HPDE6-E6E7 (cell line): ENCODE measurements at regions not wholly inside any gene's neighbourhood (a gene's known extent, or its start where the extent isn't known, plus 50 kb on each side); places are given as distances from the start of the nearest gene placed in this dataset.
"Not testable (repeated sequence)": the region's sequence is repeated elsewhere in the genome, so short reads cannot be mapped to it uniquely, and the experiment has no call there.

Source experiments
- DNase-seq: peaks from one replicate; pipeline ENCODE4 v3.0.0; 2011; ENCODE audit warnings: missing footprints; ENCODE audit errors: extremely low spot score

DNA sequence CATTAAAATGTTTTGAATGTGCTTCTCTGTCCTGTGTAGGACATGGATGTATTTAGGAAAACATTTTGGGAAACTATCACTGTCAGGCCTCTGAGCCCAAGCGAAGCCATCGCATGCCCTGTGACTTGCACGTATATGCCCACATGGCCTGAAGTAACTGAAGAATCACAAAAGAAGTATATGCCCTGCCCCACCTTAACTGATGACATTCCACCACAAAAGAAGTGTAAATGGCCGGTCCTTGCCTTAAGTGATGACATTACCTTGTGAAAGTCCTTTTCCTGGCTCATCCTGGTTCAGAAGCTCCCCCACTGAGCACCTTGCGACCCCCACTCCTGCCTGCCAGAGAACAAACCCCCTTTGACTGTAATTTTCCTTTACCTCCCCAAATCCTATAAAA, 191.1 kb upstream of the MEIS1 start:
- DNase-seq = not testable (repeated sequence)

DNA sequence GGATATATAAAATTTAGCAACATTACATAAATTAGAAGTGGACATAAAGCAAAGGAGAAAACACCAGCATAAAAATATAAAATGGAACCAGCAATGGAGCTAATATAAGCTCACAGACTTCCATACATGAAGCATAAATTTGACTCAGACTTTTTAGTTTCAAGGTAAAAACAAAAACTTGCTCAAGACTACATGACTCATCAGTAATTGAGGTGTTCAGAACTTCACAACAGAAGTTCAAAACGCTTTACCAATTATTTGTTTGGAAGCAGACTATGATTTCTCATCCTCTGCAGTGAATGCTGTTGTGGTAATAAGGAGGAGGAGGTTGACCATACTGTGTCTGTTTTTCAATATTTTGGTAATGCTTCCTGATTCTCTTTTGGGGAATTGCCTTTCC, 192.0 kb upstream of the MEIS1 start:
- DNase-seq = not testable (repeated sequence)

DNA sequence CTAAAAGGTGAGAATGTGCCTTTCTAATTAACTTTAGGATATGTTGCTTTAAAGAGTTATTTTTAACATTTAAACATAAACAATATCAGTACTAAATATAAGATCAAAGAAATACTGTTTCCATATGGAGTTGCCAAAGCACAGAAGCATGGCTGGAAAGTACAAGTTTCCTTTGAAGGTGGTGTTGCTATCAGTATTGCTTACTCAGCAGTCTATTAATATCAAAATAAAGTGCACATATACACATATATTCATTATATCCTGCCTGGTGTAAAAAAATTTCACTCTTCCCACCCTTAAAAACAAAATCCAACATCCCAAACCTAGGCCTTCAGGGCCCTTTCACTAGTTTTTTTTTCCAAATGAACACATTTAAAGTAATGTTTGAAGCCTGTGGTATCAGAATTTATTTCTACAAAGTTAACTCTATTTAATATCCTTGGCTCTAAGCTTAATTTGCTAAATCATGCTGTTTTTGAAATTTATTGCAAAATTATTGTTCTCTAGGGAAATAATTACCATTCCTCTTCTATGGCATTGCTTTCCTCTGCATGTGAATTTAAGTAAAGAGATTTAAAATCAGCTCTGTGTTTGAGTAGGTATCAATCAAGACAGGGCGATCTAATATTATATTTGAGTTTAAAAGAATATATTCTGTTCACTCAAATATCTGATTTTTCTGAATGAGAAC, 192.7 kb upstream of the MEIS1 start:
- DNase-seq = no peak

- no peak for DNase-seq
These were observed 194.6 kb upstream of the MEIS1 start for GRCh38 chr2:66240286-66240685.

GRCh38 chr2:66239655-66240054, 195.3 kb upstream of the MEIS1 start:
- no peak for DNase-seq

- no peak for DNase-seq
These were observed 197.0 kb upstream of the MEIS1 start for GRCh38 chr2:66237803-66238379.

DNA sequence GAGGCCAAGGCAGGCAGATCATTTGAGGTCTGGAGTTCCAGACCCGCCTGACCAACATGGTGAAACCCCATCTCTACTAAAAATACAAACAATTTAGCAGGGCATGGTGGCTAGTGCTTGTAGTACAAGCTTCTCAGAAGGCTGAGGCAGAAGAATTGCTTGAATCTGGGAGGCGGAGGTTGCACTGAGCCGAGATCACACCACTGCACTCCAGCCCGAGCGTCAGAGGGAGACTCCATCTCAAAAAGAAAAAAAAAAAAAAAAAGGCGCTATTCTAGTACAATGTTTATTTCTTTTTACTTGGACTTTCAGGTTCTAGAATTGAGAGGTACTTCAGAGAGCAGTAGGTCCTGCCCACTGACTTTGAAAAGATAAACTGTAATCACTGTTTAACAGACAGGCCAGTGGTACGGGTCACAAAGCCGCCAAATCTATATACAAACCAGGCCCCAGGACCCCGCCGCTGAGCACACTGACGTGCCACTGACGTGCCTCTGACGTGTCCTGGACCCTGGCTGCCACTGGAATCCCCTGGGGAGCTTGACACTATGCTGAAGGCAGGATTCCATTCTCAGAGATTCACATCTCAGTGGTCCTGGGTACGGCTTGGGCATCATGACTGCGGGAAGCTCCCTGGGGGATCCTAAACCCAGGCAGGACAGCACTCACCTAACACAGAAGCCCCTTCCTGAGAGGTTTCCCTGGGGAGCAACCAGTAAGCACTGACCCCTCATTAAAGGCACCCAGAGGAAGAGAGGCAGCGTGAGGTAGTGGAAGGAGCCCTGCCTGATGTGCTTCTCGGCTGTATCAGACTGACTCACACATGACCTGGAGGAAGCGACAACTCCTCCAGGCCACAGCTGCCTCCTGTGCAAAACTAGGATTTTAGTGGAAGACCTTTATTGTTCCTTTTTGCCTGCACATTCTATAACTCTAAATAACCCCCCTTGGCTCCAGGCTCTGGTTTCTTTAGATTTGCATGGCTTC, 197.8 kb upstream of the MEIS1 start:
- DNase-seq = no peak

GRCh38 chr2:66236067-66236685, 198.7 kb upstream of the MEIS1 start:
- DNase-seq = no peak

GRCh38 chr2:66235428-66235827, 199.5 kb upstream of the MEIS1 start:
- DNase-seq = no peak

GRCh38 chr2:66233981-66234380, 200.9 kb upstream of the MEIS1 start:
- no peak for DNase-seq

- no peak for DNase-seq
These were observed 206.8 kb upstream of the MEIS1 start for GRCh38 chr2:66228128-66228547.

- DNase-seq = no peak
These were observed 217.8 kb upstream of the MEIS1 start for GRCh38 chr2:66217039-66217585.

- DNase-seq = no peak
These were observed 222.2 kb upstream of the MEIS1 start for GRCh38 chr2:66212749-66213148.

- no peak for DNase-seq
These were observed 232.3 kb upstream of the MEIS1 start for GRCh38 chr2:66202586-66202985.

DNA sequence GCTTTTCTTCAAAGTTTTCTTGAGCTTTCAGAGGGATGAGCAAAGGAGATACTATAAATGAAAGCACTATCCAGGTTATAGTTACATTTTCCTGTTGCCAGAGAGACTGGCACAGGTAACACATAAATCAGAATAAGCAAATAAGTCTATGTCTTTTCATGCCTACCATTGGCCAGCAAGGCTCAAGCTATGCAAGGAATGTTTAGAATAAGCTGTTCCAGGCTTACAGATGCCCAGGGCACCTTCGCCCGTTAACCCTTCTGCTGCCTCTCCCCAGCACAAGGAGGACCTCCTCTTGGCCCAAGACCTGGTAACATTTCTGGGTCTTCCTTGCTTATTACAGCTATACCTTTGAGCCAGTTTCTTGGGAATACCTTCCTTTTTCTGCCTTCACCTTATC, 233.7 kb upstream of the MEIS1 start:
- no peak for DNase-seq

DNA sequence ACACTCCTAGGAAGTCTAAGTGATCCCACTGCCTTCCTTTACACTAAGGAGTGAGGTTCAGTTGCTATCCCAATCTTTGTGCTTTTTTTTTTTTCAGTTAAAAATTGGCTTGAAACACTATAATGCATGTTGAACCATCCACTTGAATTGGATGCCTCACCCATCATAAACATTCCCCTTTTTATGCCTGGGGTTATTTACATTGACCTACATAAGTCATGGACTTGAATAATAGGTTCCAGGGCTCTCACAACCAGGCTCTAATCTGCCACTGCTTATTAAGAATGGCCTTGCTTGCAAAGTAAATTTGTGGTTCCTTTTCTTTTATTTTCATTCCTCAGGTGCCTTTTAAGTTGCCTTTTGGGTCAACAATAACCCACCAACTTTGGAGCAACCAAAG, 236.1 kb upstream of the MEIS1 start:
- DNase-seq = no peak

GRCh38 chr2:66192888-66193287, 242.0 kb upstream of the MEIS1 start:
- DNase-seq = no peak

DNA sequence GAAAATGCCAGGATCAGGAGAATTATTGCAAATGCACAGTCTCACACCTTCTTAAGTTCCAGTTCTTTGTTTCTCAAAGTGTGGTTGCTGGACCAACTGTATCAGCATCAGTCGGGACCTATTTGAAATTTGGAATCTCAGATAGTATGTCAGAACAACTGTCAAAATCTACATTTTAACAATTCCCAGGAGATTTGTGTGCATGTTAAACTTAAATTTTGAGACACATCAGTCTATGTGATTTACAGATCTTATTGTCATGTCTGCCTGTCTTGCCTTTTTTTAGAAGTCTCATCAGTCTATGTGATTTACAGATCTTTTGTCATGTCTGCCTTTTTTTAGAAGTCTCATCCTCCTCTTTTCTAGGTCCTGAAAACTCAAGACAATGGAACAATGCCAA, 243.6 kb upstream of the MEIS1 start:
- no peak for DNase-seq

DNA sequence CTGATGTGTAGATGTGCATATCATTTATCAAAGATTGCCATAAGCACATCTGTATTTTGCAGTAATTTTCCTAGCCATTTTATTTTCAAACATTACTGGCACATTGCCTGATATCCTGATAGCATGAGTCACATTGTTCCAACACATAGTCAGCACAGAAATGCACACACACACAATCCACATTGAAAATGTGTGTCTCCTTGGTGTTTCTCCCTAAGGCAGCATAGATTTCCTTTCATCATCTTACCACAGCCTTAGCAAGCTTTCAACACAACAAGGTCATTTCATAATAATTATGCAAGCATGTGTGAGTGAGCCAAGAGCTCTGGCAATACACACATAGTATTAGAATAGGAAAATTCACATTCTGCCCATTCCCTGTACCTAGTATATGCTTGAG, 245.4 kb upstream of the MEIS1 start:
- DNase-seq = no peak

- DNase-seq = no peak
These were observed 248.4 kb upstream of the MEIS1 start for GRCh38 chr2:66186537-66186936.

GRCh38 chr2:66185497-66186054, 249.3 kb upstream of the MEIS1 start:
- no peak for DNase-seq
